SK-N-SH treated with all-trans-retinoic acid at 6 μM for 48 hours (cell line): ENCODE measurements at regions not wholly inside any gene's neighbourhood (a gene's known extent, or its start where the extent isn't known, plus 50 kb on each side); places are given as distances from the start of the nearest gene placed in this dataset.

Experiments
- ATAC-seq: fragments of 200-7000 bp; cut with Tn5 transposase; 3 replicates; pipeline ENCODE4 v1.9.1; 2020; ENCODE audit warnings: mild to moderate bottlenecking, moderate library complexity
- ARNTL ChIP-seq: fragments of 450-650 bp; formaldehyde crosslinking; IDR thresholded peaks from 2 replicates; pipeline ENCODE4 v1.5.0; 2020; ENCODE audit warnings: low read depth, mild to moderate bottlenecking, moderate library complexity, borderline replicate concordance
- BACH2 ChIP-seq: fragments of 250-450 bp; sonication (Bioruptor Pico); IDR thresholded peaks from 2 replicates; pipeline ENCODE4 v1.9.0; 2021; ENCODE audit warnings: mild to moderate bottlenecking, borderline replicate concordance
- CREB5 ChIP-seq: fragments of 250-450 bp; sonication (Bioruptor Pico); IDR thresholded peaks from 2 replicates; pipeline ENCODE4 v1.5.1; 2020; ENCODE audit warnings: low read depth, mild to moderate bottlenecking, moderate library complexity
- CSDC2 ChIP-seq: fragments of 250-450 bp; sonication (Bioruptor Pico); IDR thresholded peaks from 2 replicates; pipeline ENCODE4 v1.5.0; 2020; ENCODE audit warnings: mild to moderate bottlenecking, moderate library complexity
- CSRNP3 ChIP-seq: fragments of 250-450 bp; sonication (Bioruptor Pico); IDR thresholded peaks from 2 replicates; pipeline ENCODE4 v1.5.1; 2021; ENCODE audit warnings: mild to moderate bottlenecking, moderate library complexity
- ESRRG ChIP-seq: fragments of 250-450 bp; sonication (Bioruptor Pico); IDR thresholded peaks from 2 replicates; pipeline ENCODE4 v1.6.1; 2021; ENCODE audit warnings: mild to moderate bottlenecking
- ISL1 ChIP-seq: fragments of 250-450 bp; sonication (Bioruptor Pico); IDR thresholded peaks from 2 replicates; pipeline ENCODE4 v2.1.2; 2022; ENCODE audit warnings: mild to moderate bottlenecking, moderate library complexity
- OSR1 ChIP-seq: fragments of 250-450 bp; sonication (Bioruptor Pico); IDR thresholded peaks from 2 replicates; pipeline ENCODE4 v1.8.0; 2022; ENCODE audit warnings: moderate library complexity, mild to moderate bottlenecking, inconsistent platforms
- PATZ1 ChIP-seq: fragments of 250-450 bp; sonication (Bioruptor Pico); IDR thresholded peaks from 2 replicates; pipeline ENCODE4 v1.8.0; 2020; ENCODE audit warnings: mild to moderate bottlenecking, moderate library complexity, borderline replicate concordance
- POU6F1 ChIP-seq: fragments of 250-450 bp; sonication (Bioruptor Pico); IDR thresholded peaks from 2 replicates; pipeline ENCODE4 v1.8.0; 2021; ENCODE audit warnings: low read depth, mild to moderate bottlenecking, moderate library complexity, borderline replicate concordance
- PPARA ChIP-seq: fragments of 250-450 bp; sonication (Bioruptor Pico); IDR thresholded peaks from 2 replicates; pipeline ENCODE4 v1.5.0; 2020; ENCODE audit warnings: mild to moderate bottlenecking, borderline replicate concordance
- RARB ChIP-seq: fragments of 250-450 bp; sonication (Bioruptor Pico); IDR thresholded peaks from 2 replicates; pipeline ENCODE4 v1.8.0; 2021; ENCODE audit warnings: mild to moderate bottlenecking, moderate library complexity
- SNAI2 ChIP-seq: fragments of 250-450 bp; sonication (Bioruptor Pico); IDR thresholded peaks from 2 replicates; pipeline ENCODE4 v1.5.0; 2020; ENCODE audit warnings: mild to moderate bottlenecking, moderate library complexity
- TCF4 ChIP-seq: fragments of 250-450 bp; sonication (Bioruptor Pico); IDR thresholded peaks from 2 replicates; pipeline ENCODE4 v1.8.0; 2021; ENCODE audit warnings: mild to moderate bottlenecking, moderate library complexity, borderline replicate concordance
- TOX ChIP-seq: fragments of 250-450 bp; sonication (Bioruptor Pico); IDR thresholded peaks from 2 replicates; pipeline ENCODE4 v1.8.0; 2021; ENCODE audit warnings: mild to moderate bottlenecking, moderate library complexity, borderline replicate concordance
- TSHZ2 ChIP-seq: fragments of 250-450 bp; sonication (Bioruptor Pico); IDR thresholded peaks from 2 replicates; pipeline ENCODE4 v1.5.0; 2020; ENCODE audit warnings: mild to moderate bottlenecking, moderate library complexity
- ZC3H10 ChIP-seq: fragments of 250-450 bp; sonication (Bioruptor Pico); IDR thresholded peaks from 2 replicates; pipeline ENCODE4 v1.5.1; 2021; ENCODE audit warnings: mild to moderate bottlenecking, moderate library complexity
- ZFP3 ChIP-seq: fragments of 250-450 bp; sonication (Bioruptor Pico); IDR thresholded peaks from 2 replicates; pipeline ENCODE4 v1.5.0; 2020; ENCODE audit warnings: mild to moderate bottlenecking, moderate library complexity
- ZFP30 ChIP-seq: fragments of 450-650 bp; formaldehyde crosslinking; IDR thresholded peaks from 2 replicates; pipeline ENCODE4 v1.5.0; 2022; ENCODE audit warnings: mild to moderate bottlenecking, moderate library complexity
- ZNF565 ChIP-seq: fragments of 450-650 bp; formaldehyde crosslinking; conservative IDR thresholded peaks from 2 replicates; pipeline ENCODE4 v1.5.0; 2020; ENCODE audit warnings: low read depth, mild to moderate bottlenecking, moderate library complexity

DNA sequence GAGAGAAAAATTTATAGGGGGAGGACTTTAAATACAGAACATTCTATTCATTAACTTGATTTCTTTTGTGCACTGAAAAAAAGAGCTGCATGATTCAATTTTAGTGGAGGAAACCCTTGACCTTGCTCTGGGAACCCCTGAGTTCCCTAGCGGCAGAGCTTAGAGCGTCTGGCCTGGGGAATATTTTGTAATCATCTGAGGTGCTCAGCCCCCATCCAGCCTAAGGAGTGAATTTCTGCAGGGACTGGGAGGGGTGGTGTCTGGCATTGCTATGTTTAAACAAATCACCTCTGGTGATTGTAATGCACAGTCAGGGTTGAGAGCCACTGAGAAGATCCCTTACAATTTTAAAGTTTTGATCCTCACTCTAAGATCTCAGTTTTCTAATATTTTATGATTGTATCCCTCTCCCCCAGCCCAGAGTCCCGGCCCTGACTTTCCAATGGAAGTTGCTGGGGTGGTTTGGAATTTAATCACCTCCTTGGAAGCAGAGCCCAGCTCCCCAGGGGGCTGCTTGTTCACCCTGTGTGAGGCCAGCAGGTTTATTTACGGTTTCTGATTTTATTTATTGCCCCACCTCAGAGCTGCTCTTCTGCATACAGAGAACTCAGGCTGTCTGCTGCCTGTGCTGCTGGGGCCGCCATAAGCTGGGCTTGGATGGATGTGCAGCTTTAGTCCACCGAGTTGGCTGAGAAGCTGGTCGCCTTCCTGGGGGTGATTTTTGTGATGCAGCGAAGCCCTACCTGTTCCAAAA lies 263.1 kb downstream of the LRFN2 start (continued):
- no peak for TF ChIP-seq POU6F1 (CRISPR knock-in tag)
- TF ChIP-seq BACH2 (CRISPR knock-in tag), result no peak
- TF ChIP-seq CSRNP3, result no peak
- no peak for TF ChIP-seq TCF4 (CRISPR knock-in tag)

- TF ChIP-seq ESRRG (CRISPR knock-in tag), result no peak
- ATAC-seq, result no peak
These were observed 264.8 kb downstream of the LRFN2 start for GRCh38 chr6:40322336-40322735.

DNA sequence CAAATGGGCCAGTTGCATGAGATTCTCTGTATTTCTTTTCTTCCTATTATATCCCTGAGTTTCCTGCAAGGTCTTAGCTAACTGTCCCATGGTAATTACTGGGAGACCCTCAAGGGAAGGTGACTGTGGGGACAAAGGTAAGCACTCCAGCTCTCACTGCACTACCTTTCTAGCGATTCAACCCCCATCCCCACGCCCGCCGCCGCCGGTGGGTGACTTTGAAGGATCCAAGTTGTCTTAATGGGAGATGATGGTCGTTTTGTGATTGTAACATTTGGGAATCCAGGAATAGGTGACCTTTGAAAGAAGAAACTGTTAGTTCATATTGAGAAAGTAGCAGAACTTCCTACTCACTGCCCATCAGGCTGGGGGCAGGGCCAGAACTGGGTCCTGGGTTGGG lies 265.5 kb downstream of the LRFN2 start:
- TF ChIP-seq ZC3H10 (CRISPR knock-in tag) (no peak), PATZ1 (CRISPR knock-in tag) (no peak), CREB5 (CRISPR knock-in tag) (no peak), PPARA (CRISPR knock-in tag) (no peak), ESRRG (CRISPR knock-in tag) (no peak), ZFP3 (no peak), TOX (CRISPR knock-in tag) (no peak), BACH2 (CRISPR knock-in tag) (no peak), CSRNP3 (no peak), ZFP30 (no peak), OSR1 (no peak), SNAI2 (CRISPR knock-in tag) (no peak), CSDC2 (CRISPR knock-in tag) (no peak), ARNTL (no peak), ZNF565 (CRISPR knock-in tag) (no peak), TCF4 (CRISPR knock-in tag) (no peak)
- TF ChIP-seq, all 23 proteins: peak for 0
- ATAC-seq, result no peak

DNA sequence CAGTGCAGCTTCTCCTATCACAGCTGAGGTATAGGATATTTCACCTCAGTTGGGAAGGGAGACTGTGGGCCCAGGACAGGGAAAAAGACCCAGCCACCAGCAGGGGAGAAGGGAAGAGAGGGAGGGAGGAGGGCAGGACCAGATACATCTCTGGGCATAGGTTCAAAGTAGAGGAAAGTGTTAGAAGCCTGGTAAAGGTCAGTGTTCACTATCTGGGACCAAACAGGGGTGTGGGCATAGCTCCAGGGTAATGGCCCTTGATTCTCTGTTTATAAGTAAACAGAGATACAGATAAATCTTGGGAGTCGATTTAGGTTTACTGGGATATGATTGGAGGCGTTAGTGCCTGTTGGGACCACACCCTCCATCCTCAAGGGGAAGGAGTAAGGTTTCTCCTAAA lies 266.2 kb downstream of the LRFN2 start:
- no peak for ATAC-seq
- TF ChIP-seq ESRRG (CRISPR knock-in tag) (no peak), RARB (CRISPR knock-in tag) (no peak), ISL1 (no peak), POU6F1 (CRISPR knock-in tag) (no peak), OSR1 (no peak), TCF4 (CRISPR knock-in tag) (no peak), ZC3H10 (CRISPR knock-in tag) (no peak), CREB5 (CRISPR knock-in tag) (no peak), TSHZ2 (CRISPR knock-in tag) (no peak), ZNF565 (CRISPR knock-in tag) (no peak), SNAI2 (CRISPR knock-in tag) (no peak)
